ENCODE measurements at regions not wholly inside any gene's neighbourhood (a gene's known extent, or its start where the extent isn't known, plus 50 kb on each side); places are given as distances from the start of the nearest gene placed in this dataset.

DNA sequence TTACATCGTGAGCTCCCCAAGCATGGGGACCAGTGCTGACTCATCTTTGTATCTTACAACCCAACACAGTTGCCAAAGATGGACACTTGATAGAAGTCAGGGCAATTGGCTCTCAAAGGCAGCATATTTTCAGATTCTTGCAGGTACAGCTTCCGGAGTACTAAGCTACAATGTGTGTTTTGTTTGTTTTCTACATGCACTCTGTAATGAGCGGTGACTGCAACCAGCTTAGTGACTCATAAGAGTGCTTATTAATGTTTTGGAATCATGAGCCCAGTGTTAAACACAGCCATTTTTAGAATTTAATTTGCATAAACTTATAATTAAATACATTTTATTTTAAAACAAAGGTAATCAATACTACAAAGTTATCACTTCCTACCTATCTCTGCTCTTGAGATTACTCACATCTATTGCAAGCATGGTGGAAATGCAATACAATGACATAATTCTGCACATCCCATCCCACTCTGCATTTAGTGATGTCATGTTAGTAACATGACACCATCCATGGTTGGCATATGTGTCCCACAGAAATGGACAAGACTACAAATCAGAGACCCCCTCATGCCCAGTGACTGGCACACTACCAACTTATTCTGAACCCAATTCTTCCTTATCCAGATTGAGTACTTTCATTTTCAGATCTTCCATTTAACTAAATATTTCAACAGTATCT, 399.8 kb upstream of the ST6GAL2 start:
- in situ Hi-C loops (cut with MboI) (no loop called here), intact Hi-C loops (cut with micrococcal nuclease) (no loop called here)
- H3K27ac ChIP-seq (ENCODE audit: extremely low read depth, low read depth, low read length): no peak overlapping the region
- H4K20me1 ChIP-seq (replicated peaks; ENCODE audit: control insufficient read depth, insufficient read depth, low read length): no peaks in the 10 kb centered on the region
- H3K4me1 ChIP-seq (replicated peaks in 1 of 2; ENCODE audit: control insufficient read depth in 2 of 2, insufficient read depth in 2 of 2, low read length in 2 of 2): no peaks in the 10 kb centered on the region
- no peak overlapping the region for H3K4me2 ChIP-seq (ENCODE audit: insufficient read depth, low read length)
- H2AFZ ChIP-seq (ENCODE audit: low read depth, low read length): no peak overlapping the region
- WGBS (ENCODE audit: insufficient coverage, low coverage, missing lambda C conversion rate): 0% methylated on average over 3 of the region's 3 CpGs
- ChIA-PET POLR2A (no interaction called here), CTCF (ENCODE audit: low intra/inter-chr PET ratio) (no interaction called here)
- no peak overlapping the region for H3K9ac ChIP-seq (ENCODE audit: insufficient read depth in 1 of 2, low read depth in 2 of 2, low read length in 2 of 2)
- no peak for DNase-seq (ENCODE audit: extremely low read depth in 1 of 4, low spot score in 3 of 4)
- no peaks in the 10 kb centered on the region for H3K27me3 ChIP-seq (ENCODE audit: control insufficient read depth in 2 of 2, insufficient read depth in 2 of 2, low read length in 2 of 2)
- no peaks in the 10 kb centered on the region for H3K36me3 ChIP-seq (ENCODE audit: control insufficient read depth, insufficient read depth, low read length)
- no peaks in the 10 kb centered on the region for H3K9me1 ChIP-seq (ENCODE audit: control insufficient read depth, insufficient read depth, low read length)
- BruUV-seq (replicated peaks): no TSS peak
- no peak for TF ChIP-seq ELF4 (CRISPR knock-in tag; IDR thresholded peaks at IDR 0.05)
- TF ChIP-seq TAF7 (tag; IDR thresholded peaks at IDR 0.05): no peak
- no peak for TF ChIP-seq CREB3 (tag; conservative IDR thresholded peaks at IDR 0.05; ENCODE audit: low read depth)
- no peak for TF ChIP-seq ZNF140 (CRISPR knock-in tag; IDR thresholded peaks at IDR 0.05)
- no peak for TF ChIP-seq ZZZ3 (IDR thresholded peaks at IDR 0.05)
- TF ChIP-seq, protein P1, sequence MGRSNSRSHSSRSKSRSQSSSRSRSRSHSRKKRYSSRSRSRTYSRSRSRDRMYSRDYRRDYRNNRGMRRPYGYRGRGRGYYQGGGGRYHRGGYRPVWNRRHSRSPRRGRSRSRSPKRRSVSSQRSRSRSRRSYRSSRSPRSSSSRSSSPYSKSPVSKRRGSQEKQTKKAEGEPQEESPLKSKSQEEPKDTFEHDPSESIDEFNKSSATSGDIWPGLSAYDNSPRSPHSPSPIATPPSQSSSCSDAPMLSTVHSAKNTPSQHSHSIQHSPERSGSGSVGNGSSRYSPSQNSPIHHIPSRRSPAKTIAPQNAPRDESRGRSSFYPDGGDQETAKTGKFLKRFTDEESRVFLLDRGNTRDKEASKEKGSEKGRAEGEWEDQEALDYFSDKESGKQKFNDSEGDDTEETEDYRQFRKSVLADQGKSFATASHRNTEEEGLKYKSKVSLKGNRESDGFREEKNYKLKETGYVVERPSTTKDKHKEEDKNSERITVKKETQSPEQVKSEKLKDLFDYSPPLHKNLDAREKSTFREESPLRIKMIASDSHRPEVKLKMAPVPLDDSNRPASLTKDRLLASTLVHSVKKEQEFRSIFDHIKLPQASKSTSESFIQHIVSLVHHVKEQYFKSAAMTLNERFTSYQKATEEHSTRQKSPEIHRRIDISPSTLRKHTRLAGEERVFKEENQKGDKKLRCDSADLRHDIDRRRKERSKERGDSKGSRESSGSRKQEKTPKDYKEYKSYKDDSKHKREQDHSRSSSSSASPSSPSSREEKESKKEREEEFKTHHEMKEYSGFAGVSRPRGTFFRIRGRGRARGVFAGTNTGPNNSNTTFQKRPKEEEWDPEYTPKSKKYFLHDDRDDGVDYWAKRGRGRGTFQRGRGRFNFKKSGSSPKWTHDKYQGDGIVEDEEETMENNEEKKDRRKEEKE (IDR thresholded peaks at IDR 0.05; ENCODE audit: borderline replicate concordance in 1 of 2, control insufficient read depth in 1 of 2, low read depth in 2 of 2, low read length in 1 of 2): no peak
- TF ChIP-seq, protein P2, sequence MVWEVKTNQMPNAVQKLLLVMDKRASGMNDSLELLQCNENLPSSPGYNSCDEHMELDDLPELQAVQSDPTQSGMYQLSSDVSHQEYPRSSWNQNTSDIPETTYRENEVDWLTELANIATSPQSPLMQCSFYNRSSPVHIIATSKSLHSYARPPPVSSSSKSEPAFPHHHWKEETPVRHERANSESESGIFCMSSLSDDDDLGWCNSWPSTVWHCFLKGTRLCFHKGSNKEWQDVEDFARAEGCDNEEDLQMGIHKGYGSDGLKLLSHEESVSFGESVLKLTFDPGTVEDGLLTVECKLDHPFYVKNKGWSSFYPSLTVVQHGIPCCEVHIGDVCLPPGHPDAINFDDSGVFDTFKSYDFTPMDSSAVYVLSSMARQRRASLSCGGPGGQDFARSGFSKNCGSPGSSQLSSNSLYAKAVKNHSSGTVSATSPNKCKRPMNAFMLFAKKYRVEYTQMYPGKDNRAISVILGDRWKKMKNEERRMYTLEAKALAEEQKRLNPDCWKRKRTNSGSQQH (CRISPR knock-in tag; IDR thresholded peaks at IDR 0.05): no peak
- no peak for FAIRE-seq
- no peak overlapping the region for H3K4me3 ChIP-seq
- no peaks in the 10 kb centered on the region for H3K9me3 ChIP-seq (replicated peaks; ENCODE audit: control insufficient read depth, insufficient read depth, low read depth, low read length)
- no peak for ATAC-seq
- no peaks in the 10 kb centered on the region for H3K79me2 ChIP-seq (ENCODE audit: control insufficient read depth, insufficient read depth, low read length)

Data from K562 (cell line).